ENCODE measurements at regions not wholly inside any gene's neighbourhood (a gene's known extent, or its start where the extent isn't known, plus 50 kb on each side); places are given as distances from the start of the nearest gene placed in this dataset.

- DNase-seq (ENCODE audit: low read depth), result no peak
Observed at GRCh38 chr12:127235761-127236160, 1031.2 kb upstream of the TMEM132C start.

DNA sequence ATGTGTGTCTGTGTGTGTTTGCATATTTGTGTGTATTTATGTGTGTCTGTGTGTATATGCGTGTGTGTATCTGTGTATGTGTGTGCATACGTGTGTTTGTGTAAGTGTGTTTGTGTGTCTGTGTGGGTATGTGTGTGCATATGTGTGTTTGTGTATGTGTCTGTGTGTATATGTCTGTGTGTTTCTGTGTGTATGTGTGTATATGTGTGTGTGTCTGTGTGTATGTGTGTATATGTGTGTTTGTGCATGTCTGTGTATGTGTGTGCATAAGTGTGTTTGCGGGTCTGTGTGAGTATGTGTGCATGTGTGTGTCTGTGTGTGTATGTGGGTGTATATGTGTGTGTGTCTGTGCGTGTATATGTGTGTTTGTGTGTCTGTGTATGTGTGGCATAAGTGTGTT is 1030.5 kb upstream of the TMEM132C start:
- DNase-seq (ENCODE audit: low read depth), result no peak

DNA sequence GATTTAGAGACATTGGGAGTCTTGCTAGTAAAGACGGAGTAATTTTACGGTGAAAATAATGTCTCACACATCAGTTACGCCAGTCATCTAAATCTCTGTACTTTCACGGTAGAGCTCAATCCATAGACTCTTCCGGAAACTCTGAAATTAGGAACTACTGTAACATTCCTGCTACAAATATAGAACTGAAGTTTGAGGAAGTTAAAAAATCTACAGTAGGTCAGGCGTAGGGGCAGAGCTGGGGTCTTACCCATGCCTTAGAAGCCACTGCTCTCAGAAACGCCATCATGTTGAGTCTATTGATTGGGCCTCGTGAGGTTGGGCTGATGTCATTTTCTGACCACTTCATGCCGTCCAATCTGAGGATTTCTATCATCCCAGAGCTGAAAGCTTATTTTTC is 1029.8 kb upstream of the TMEM132C start:
- no peak for DNase-seq (ENCODE audit: low read depth)

GRCh38 chr12:127238107-127238506 is 1028.9 kb upstream of the TMEM132C start:
- no peak for DNase-seq (ENCODE audit: low read depth)

GRCh38 chr12:127239781-127240180 is 1027.2 kb upstream of the TMEM132C start:
- DNase-seq (ENCODE audit: low read depth), result no peak

GRCh38 chr12:127240249-127240929 is 1026.6 kb upstream of the TMEM132C start:
- DNase-seq (ENCODE audit: low read depth), result no peak

- no peak for DNase-seq (ENCODE audit: low read depth)
Observed at GRCh38 chr12:127241072-127241817, 1025.7 kb upstream of the TMEM132C start.

DNA sequence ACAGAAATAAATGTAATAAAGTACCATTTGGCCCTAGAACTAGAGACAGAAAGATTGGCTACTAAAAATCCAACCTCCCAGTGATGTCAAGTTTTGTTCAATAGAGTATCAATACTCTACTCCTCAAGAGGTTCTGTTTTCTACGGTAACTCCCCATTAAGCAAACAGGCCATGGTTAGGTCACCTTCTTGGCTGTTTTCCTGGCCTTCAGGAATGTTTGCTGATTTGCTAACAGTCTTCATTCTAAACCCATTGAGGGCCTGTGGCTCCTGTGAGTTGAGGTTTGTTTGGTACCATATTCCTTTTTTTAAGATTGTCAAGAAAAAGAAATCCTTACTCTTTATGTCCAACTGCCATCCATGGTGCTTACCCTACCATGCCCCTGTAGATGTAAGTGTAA is 1022.0 kb upstream of the TMEM132C start:
- no peak for DNase-seq (ENCODE audit: low read depth)

DNA sequence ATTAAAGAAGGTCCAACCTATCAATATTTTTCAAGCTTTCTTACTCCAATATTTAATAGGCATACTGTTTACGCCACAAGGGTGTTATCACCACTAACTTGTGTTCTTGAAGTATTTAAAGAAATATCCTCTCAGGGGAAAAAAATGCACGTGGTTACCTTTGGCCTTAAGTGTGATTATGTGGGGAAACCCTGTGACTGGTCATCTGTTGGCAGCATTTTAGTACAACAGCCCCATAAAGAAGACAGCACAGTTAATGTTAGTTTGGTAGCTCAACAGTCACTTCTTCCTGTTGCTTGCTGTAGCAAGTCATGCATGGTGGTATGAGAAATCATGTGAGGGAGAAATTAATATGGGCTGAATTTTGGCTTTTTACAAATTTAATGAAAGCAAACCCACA is 1021.5 kb upstream of the TMEM132C start:
- DNase-seq (ENCODE audit: low read depth), result peak; percentile 54

- no peak for DNase-seq (ENCODE audit: low read depth)
Observed at GRCh38 chr12:127247937-127248336, 1019.0 kb upstream of the TMEM132C start.

DNA sequence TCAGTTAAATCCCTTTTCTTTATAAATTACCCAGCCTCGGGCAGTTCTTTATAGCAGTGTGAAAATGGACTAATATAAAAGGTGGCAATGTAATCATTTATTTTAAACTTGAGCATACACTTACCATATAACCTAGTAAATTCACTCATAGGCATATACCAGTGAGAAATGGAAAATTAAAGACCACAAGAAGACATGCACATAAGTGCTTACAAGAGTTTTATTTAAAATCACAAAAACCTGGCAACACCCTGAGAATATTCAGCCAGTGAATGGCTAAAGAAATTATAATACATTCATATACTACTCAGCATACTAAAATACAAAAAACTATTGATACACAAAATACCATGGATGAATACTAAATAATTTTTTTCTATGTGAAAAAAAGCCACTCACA is 1017.5 kb upstream of the TMEM132C start:
- DNase-seq (ENCODE audit: low read depth), result no peak

DNA sequence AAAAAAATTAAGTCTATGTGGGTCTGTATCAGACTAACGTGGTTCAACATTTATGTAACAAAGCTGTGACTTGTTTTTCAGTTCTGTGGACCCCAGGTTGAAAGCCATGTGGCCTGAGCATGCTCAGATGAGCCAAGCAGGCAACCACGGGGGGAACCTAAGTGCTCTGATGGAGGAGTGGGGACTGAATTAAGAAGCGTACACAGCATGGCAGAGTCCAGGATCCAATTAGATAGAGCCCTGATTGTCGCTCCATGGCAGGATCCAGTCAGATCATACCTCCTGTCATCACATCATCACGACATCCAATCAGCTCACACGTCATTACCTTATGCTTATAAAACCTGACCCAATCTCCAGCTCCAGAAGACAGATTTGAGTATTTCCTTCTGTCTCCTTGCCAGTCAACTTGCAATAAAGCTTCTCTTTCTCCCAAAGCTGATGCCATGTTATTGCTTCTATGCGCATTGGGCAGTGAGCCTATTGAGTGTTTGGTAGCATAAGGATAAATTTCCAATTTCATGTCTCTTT is 1013.1 kb upstream of the TMEM132C start:
- no peak for DNase-seq (ENCODE audit: low read depth)

DNA sequence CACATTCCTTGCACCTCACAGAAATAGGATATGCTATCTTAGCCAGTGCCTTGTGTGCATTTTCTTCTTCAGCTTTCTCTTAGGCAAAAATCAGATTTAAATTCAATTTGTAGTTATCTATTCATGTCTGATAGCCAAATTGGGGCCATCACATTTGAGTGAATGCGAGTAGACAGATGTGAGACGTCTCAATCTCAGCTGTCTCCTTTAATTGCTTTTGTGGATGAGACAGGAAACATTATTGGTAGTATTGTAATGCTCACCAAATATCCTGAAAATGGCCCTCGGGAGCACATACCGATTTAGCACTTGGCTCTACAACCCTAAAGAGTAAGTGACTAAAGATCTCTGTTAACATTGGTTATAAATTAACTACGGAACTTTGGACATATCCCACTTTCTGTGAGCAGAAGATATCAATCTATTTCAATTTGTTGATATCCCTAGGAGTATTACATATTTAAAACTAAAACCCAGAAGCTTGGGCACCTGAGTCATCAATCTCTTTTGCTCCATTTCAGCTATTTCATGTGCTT is 1012.5 kb upstream of the TMEM132C start:
- DNase-seq (ENCODE audit: low read depth), result no peak

DNA sequence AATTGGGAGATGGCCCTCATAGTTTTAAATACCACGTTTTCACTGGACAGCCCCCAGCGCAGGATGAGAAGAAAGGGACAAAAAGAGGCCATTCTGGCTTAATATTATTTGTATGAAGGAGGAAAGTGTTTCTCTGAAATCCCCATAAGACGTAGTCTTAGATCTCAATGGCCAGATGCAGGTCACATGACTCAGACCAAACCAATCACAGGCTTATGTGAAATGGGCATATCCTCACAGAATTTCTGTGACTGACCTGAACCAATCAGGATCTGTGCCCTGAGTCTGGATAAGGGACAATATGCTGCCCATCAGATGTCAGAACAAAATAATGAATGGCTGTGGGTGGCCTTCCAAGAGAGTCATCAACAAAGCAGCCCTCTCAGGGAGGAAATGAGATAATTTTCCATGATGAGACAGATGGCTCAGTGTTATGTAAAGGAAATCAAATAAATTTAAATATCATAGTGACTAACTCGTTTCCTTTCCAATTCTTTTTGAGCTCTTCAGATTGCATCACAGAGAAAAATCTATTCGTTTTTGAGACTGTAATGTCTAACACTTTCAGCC is 1009.5 kb upstream of the TMEM132C start:
- peak; percentile 70 for DNase-seq (ENCODE audit: low read depth)

- DNase-seq (ENCODE audit: low read depth), result no peak
Observed at GRCh38 chr12:127260531-127260930, 1006.4 kb upstream of the TMEM132C start.

DNA sequence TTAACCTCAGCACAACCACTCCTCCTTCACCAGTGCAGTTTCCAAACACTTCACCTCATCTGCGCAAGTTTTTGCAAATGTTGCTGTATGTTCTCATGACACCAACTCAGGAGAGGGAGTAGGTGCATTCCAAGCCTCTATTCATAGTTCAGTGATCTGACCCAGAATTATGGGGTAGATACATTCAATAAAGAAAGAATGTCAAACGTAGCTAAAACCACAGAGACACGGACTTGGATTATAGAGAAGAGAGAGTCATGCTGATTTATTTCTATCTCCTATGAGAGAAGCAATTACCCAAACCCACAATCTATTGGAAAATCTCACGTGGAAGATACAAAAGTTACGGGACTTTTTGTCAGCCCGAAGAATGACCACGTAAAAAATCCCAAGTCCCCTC is 1006.0 kb upstream of the TMEM132C start:
- DNase-seq (ENCODE audit: low read depth), result no peak

- no peak for DNase-seq (ENCODE audit: low read depth)
Observed at GRCh38 chr12:127262615-127263014, 1004.4 kb upstream of the TMEM132C start.

- DNase-seq (ENCODE audit: low read depth), result no peak
Observed at GRCh38 chr12:127263621-127264020, 1003.3 kb upstream of the TMEM132C start.

- DNase-seq (ENCODE audit: low read depth), result no peak
Observed at GRCh38 chr12:127267128-127267527, 999.8 kb upstream of the TMEM132C start.

- no peak for DNase-seq (ENCODE audit: low read depth)
Observed at GRCh38 chr12:127268213-127268612, 998.8 kb upstream of the TMEM132C start.

DNA sequence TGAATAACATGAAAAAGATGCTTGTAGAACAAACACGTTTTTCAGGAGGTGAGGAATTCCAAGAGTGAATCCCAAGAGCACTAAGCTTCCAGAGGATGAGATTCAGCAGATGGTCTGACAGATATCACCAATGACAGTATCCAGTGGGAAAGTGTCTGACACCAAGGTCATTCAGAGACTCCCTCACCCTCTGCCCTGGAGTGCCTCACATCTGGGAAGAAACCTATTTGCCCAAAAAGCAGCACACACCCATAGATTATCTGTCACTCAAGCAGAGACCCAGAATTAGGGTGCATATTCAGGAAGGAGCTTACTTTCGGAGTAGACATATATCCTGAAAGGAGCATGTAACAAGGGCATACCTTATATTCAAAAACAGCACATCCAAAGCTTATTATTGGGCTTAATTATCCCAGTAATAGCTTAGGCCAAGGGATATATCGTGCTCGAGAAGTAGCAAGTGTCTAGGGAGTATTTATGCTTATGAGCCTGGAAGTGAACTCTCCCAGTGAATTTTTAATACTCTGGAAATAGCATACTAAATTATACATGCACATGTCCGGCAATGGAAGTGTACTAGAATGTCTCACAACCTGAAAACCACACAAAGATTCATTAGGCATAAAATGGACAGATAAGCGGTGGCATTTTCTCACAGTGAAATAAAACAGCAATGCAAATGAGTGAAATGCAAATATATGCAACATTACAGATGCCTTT is 998.1 kb upstream of the TMEM132C start:
- DNase-seq (ENCODE audit: low read depth), result no peak

DNA sequence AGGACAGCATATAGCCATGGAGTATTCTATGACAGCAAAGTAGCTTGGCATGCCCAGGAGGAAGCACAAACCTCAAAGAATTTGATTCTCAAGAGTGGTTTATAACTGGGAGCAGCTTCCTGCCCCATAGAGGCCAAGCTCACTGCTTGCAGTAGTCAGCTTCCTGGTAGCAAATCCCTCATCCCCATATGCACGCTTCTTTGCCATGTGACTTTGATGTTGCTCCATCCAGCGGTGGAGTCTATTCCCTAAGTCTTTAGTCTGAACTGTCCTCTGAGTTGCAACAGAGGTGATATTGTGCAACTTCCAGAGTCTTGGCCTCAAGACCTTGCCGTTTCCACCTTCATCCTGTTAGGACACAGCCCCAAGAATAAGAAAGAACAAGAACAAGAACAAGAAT is 996.8 kb upstream of the TMEM132C start:
- DNase-seq (ENCODE audit: low read depth), result peak; percentile 87

All from stromal cell of bone marrow (primary cell).